ENCODE measurements at regions not wholly inside any gene's neighbourhood (a gene's known extent, or its start where the extent isn't known, plus 50 kb on each side); places are given as distances from the start of the nearest gene placed in this dataset.

GRCh38 chr13:52938065-52938464 is 89.6 kb upstream of the PCDH8 start:
- H3K27me3 ChIP-seq: no peaks in the 10 kb centered on the region
- TF ChIP-seq CTCF (IDR thresholded peaks at IDR 0.05) (no peak), POLR2AphosphoS5 (IDR thresholded peaks at IDR 0.05) (no peak), POLR2A (IDR thresholded peaks at IDR 0.05) (no peak)
- H3K9me3 ChIP-seq: no peaks in the 10 kb centered on the region
- no peaks in the 10 kb centered on the region for H3K4me1 ChIP-seq
- H3K27ac ChIP-seq: no peak overlapping the region
- no peak for DNase-seq (ENCODE audit: low spot score in 2 of 2)
- intact Hi-C loops (cut with DNase I; ENCODE audit: low total_unique reads): no loop called here
- no peaks in the 10 kb centered on the region for H3K36me3 ChIP-seq
- no peak overlapping the region for H3K4me3 ChIP-seq

GRCh38 chr13:52936806-52937205 is 88.4 kb upstream of the PCDH8 start:
- Histone ChIP-seq H3K36me3 (no peaks in the 10 kb centered on the region), H3K27ac (no peak overlapping the region), H3K4me1 (no peaks in the 10 kb centered on the region), H3K27me3 (no peaks in the 10 kb centered on the region), H3K4me3 (no peak overlapping the region), H3K9me3 (no peaks in the 10 kb centered on the region)
- DNase-seq (ENCODE audit: low spot score in 2 of 2): no peak
- intact Hi-C loops (cut with DNase I; ENCODE audit: low total_unique reads): no loop called here
- TF ChIP-seq POLR2AphosphoS5 (IDR thresholded peaks at IDR 0.05) (no peak), CTCF (IDR thresholded peaks at IDR 0.05) (no peak), POLR2A (IDR thresholded peaks at IDR 0.05) (no peak)

GRCh38 chr13:52934258-52934657 is 85.8 kb upstream of the PCDH8 start:
- no peak for DNase-seq (ENCODE audit: low spot score in 2 of 2)
- intact Hi-C loops (cut with DNase I; ENCODE audit: low total_unique reads): no loop called here
- Histone ChIP-seq H3K4me3 (no peak overlapping the region), H3K36me3 (no peaks in the 10 kb centered on the region), H3K27ac (no peak overlapping the region), H3K9me3 (no peaks in the 10 kb centered on the region), H3K4me1 (no peaks in the 10 kb centered on the region), H3K27me3 (no peaks in the 10 kb centered on the region)
- TF ChIP-seq POLR2A (IDR thresholded peaks at IDR 0.05): no peak

- no peak for DNase-seq (ENCODE audit: low spot score in 2 of 2)
- no peak for TF ChIP-seq CTCF (IDR thresholded peaks at IDR 0.05)
- TF ChIP-seq POLR2A (IDR thresholded peaks at IDR 0.05): no peak
- TF ChIP-seq POLR2AphosphoS5 (IDR thresholded peaks at IDR 0.05): no peak
- no peaks in the 10 kb centered on the region for H3K36me3 ChIP-seq
- H3K27me3 ChIP-seq: no peaks in the 10 kb centered on the region
- no peak overlapping the region for H3K4me3 ChIP-seq
- no peaks in the 10 kb centered on the region for H3K4me1 ChIP-seq
- intact Hi-C loops (cut with DNase I; ENCODE audit: low total_unique reads): no loop called here
- H3K9me3 ChIP-seq: no peaks in the 10 kb centered on the region
- H3K27ac ChIP-seq: no peak overlapping the region
Observed at GRCh38 chr13:52933547-52934210, 85.2 kb upstream of the PCDH8 start.

GRCh38 chr13:52933099-52933498 is 84.7 kb upstream of the PCDH8 start:
- H3K36me3 ChIP-seq: no peaks in the 10 kb centered on the region
- H3K4me3 ChIP-seq: no peak overlapping the region
- H3K4me1 ChIP-seq: no peaks in the 10 kb centered on the region
- H3K27ac ChIP-seq: no peak overlapping the region
- H3K27me3 ChIP-seq: no peaks in the 10 kb centered on the region
- TF ChIP-seq POLR2A (IDR thresholded peaks at IDR 0.05): no peak
- no peak for TF ChIP-seq CTCF (IDR thresholded peaks at IDR 0.05)
- no peak for TF ChIP-seq POLR2AphosphoS5 (IDR thresholded peaks at IDR 0.05)
- H3K9me3 ChIP-seq: no peaks in the 10 kb centered on the region
- DNase-seq (ENCODE audit: low spot score in 2 of 2): no peak
- intact Hi-C loops (cut with DNase I; ENCODE audit: low total_unique reads): no loop called here

- intact Hi-C loops (cut with DNase I; ENCODE audit: low total_unique reads): no loop called here
- DNase-seq (ENCODE audit: low spot score in 2 of 2): no peak
Observed at GRCh38 chr13:52932649-52933048, 84.2 kb upstream of the PCDH8 start.

More at GRCh38 chr13:52932649-52933048, 84.2 kb upstream of the PCDH8 start:
- H3K9me3 ChIP-seq: no peaks in the 10 kb centered on the region
- no peak for TF ChIP-seq POLR2AphosphoS5 (IDR thresholded peaks at IDR 0.05)
- no peak for TF ChIP-seq CTCF (IDR thresholded peaks at IDR 0.05)
- no peak for TF ChIP-seq POLR2A (IDR thresholded peaks at IDR 0.05)
- no peaks in the 10 kb centered on the region for H3K27me3 ChIP-seq
- H3K4me1 ChIP-seq: no peaks in the 10 kb centered on the region
- H3K4me3 ChIP-seq: no peak overlapping the region
- no peak overlapping the region for H3K27ac ChIP-seq
- H3K36me3 ChIP-seq: no peaks in the 10 kb centered on the region
